ENCODE measurements at regions not wholly inside any gene's neighbourhood (a gene's known extent, or its start where the extent isn't known, plus 50 kb on each side); places are given as distances from the start of the nearest gene placed in this dataset.

DNA sequence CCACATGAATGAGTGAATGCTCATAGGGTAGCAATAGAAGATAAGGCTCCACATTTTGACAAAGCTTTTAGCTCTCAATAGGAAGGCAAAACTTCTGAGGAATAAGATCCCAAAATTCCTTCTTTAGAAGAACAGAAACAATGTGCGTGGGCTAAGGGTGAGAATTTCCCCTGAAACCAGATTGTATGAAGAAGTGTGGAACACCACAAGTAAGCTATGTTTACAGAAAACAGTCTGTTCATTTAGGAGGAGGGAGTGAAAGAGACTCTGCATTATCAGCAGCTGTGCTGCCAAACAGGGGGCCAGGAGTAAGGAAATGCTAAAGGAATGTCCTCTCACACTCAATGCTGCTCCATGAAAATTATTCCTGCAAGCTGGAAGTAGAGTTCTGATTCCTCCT is 851.6 kb downstream of the CENPC start:
- H3K9me3 ChIP-seq (ENCODE audit: insufficient read depth, low read depth, low read length): no peaks in the 10 kb centered on the region
- no peak overlapping the region for H3K27ac ChIP-seq (ENCODE audit: low read depth, low read length)
- no peaks in the 10 kb centered on the region for H3K79me1 ChIP-seq (ENCODE audit: low read length)
- no peak overlapping the region for H2AFZ ChIP-seq (ENCODE audit: insufficient read depth, low read length, poor library complexity)
- no peaks in the 10 kb centered on the region for H3K27me3 ChIP-seq (ENCODE audit: insufficient read depth, low read length)
- WGBS (ENCODE audit: extremely low coverage, insufficient coverage, insufficient read length): no CpG with 5 or more reads among the region's 1 CpG
- no peak overlapping the region for H4K8ac ChIP-seq (ENCODE audit: low read depth, low read length)
- H2BK5ac ChIP-seq (ENCODE audit: low read depth, low read length, poor library complexity): no peak overlapping the region
- H2BK120ac ChIP-seq (ENCODE audit: insufficient read depth, low read length, poor library complexity): no peak overlapping the region
- no peak overlapping the region for H3K4me3 ChIP-seq (ENCODE audit: low read depth, low read length)
- H4K91ac ChIP-seq (ENCODE audit: low read depth, low read length): no peak overlapping the region
- no peak overlapping the region for H3K23ac ChIP-seq (ENCODE audit: low read length)
- H3K4me2 ChIP-seq (ENCODE audit: low read length): no peak overlapping the region
- no peak overlapping the region for H3K9ac ChIP-seq (ENCODE audit: low read length)
- no peaks in the 10 kb centered on the region for H3K79me2 ChIP-seq (ENCODE audit: control insufficient read depth, insufficient read depth, low read length, poor library complexity)
- no peak overlapping the region for H3K14ac ChIP-seq (ENCODE audit: low read length)
- no peak overlapping the region for H3K4ac ChIP-seq (ENCODE audit: low read depth, low read length)
- DNase-seq: no peak
- no peak overlapping the region for H2BK12ac ChIP-seq (ENCODE audit: low read length)
- H3K4me1 ChIP-seq (ENCODE audit: control insufficient read depth in 1 of 2, insufficient read depth in 2 of 2, low read length in 2 of 2): no peaks in the 10 kb centered on the region
- no peak overlapping the region for H4K12ac ChIP-seq (ENCODE audit: low read depth, low read length)
- H3K36me3 ChIP-seq (ENCODE audit: control insufficient read depth in 1 of 2, insufficient read depth in 2 of 2, low read length in 2 of 2): no peaks in the 10 kb centered on the region
- no peak overlapping the region for H2AK5ac ChIP-seq (ENCODE audit: low read length)
- H3K18ac ChIP-seq (ENCODE audit: low read length): no peak overlapping the region

DNA sequence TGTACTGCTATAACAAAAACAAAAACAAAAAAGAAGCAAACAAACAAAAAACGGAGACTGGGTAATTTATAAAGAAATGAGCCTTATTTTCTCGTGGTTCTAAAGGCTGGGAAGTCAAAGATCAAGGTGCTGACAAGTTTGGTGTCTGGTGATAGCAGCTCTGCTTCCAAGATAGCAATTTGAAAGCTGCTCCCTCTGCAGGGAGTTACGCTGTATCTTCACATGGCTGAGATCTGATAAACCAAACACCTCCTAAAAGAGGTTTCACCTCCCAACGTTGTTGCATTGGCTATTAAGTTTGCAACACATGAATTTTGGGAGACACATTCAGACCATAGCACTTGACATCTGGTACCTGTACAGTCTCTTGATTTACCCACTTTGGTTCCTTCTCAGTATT is 854.2 kb downstream of the CENPC start:
- no peak overlapping the region for H3K14ac ChIP-seq (ENCODE audit: low read length)
- H3K18ac ChIP-seq (ENCODE audit: low read length): no peak overlapping the region
- no peak overlapping the region for H3K4ac ChIP-seq (ENCODE audit: low read depth, low read length)
- no peak overlapping the region for H3K9ac ChIP-seq (ENCODE audit: low read length)
- H2BK5ac ChIP-seq (ENCODE audit: low read depth, low read length, poor library complexity): no peak overlapping the region
- H2AK5ac ChIP-seq (ENCODE audit: low read length): no peak overlapping the region
- H3K36me3 ChIP-seq (ENCODE audit: control insufficient read depth in 1 of 2, insufficient read depth in 2 of 2, low read length in 2 of 2): no peaks in the 10 kb centered on the region
- H3K79me1 ChIP-seq (ENCODE audit: low read length): no peaks in the 10 kb centered on the region
- no CpG with 5 or more reads among the region's 4 CpGs for WGBS (ENCODE audit: extremely low coverage, insufficient coverage, insufficient read length)
- H3K27me3 ChIP-seq (ENCODE audit: insufficient read depth, low read length): no peaks in the 10 kb centered on the region
- no peaks in the 10 kb centered on the region for H3K9me3 ChIP-seq (ENCODE audit: insufficient read depth, low read depth, low read length)
- H4K91ac ChIP-seq (ENCODE audit: low read depth, low read length): no peak overlapping the region
- no peak overlapping the region for H2AFZ ChIP-seq (ENCODE audit: insufficient read depth, low read length, poor library complexity)
- no peak for DNase-seq
- H3K4me1 ChIP-seq (ENCODE audit: control insufficient read depth in 1 of 2, insufficient read depth in 2 of 2, low read length in 2 of 2): no peaks in the 10 kb centered on the region
- H4K12ac ChIP-seq (ENCODE audit: low read depth, low read length): no peak overlapping the region
- no peak overlapping the region for H4K8ac ChIP-seq (ENCODE audit: low read depth, low read length)
- no peak overlapping the region for H3K4me3 ChIP-seq (ENCODE audit: low read depth, low read length)
- H2BK12ac ChIP-seq (ENCODE audit: low read length): no peak overlapping the region
- H3K79me2 ChIP-seq (ENCODE audit: control insufficient read depth, insufficient read depth, low read length, poor library complexity): no peaks in the 10 kb centered on the region
- no peak overlapping the region for H3K4me2 ChIP-seq (ENCODE audit: low read length)
- no peak overlapping the region for H3K27ac ChIP-seq (ENCODE audit: low read depth, low read length)
- H2BK120ac ChIP-seq (ENCODE audit: insufficient read depth, low read length, poor library complexity): no peak overlapping the region
- H3K23ac ChIP-seq (ENCODE audit: low read length): no peak overlapping the region

- Histone ChIP-seq H2AK5ac (ENCODE audit: low read length) (no peak overlapping the region), H3K4me2 (ENCODE audit: low read length) (no peak overlapping the region), H3K4me1 (ENCODE audit: control insufficient read depth in 1 of 2, insufficient read depth in 2 of 2, low read length in 2 of 2) (no peaks in the 10 kb centered on the region), H4K12ac (ENCODE audit: low read depth, low read length) (no peak overlapping the region), H3K27ac (ENCODE audit: low read depth, low read length) (no peak overlapping the region), H3K79me1 (ENCODE audit: low read length) (no peaks in the 10 kb centered on the region), H3K9ac (ENCODE audit: low read length) (no peak overlapping the region), H2BK12ac (ENCODE audit: low read length) (no peak overlapping the region), H2BK120ac (ENCODE audit: insufficient read depth, low read length, poor library complexity) (no peak overlapping the region), H2BK5ac (ENCODE audit: low read depth, low read length, poor library complexity) (no peak overlapping the region), H3K23ac (ENCODE audit: low read length) (no peak overlapping the region), H4K91ac (ENCODE audit: low read depth, low read length) (no peak overlapping the region), H3K36me3 (ENCODE audit: control insufficient read depth in 1 of 2, insufficient read depth in 2 of 2, low read length in 2 of 2) (no peaks in the 10 kb centered on the region), H3K4me3 (ENCODE audit: low read depth, low read length) (no peak overlapping the region), H3K27me3 (ENCODE audit: insufficient read depth, low read length) (no peaks in the 10 kb centered on the region), H4K8ac (ENCODE audit: low read depth, low read length) (no peak overlapping the region), H2AFZ (ENCODE audit: insufficient read depth, low read length, poor library complexity) (no peak overlapping the region), H3K4ac (ENCODE audit: low read depth, low read length) (no peak overlapping the region), H3K14ac (ENCODE audit: low read length) (no peak overlapping the region), H3K18ac (ENCODE audit: low read length) (no peak overlapping the region), H3K9me3 (ENCODE audit: insufficient read depth, low read depth, low read length) (no peaks in the 10 kb centered on the region), H3K79me2 (ENCODE audit: control insufficient read depth, insufficient read depth, low read length, poor library complexity) (no peaks in the 10 kb centered on the region)
- no peak for DNase-seq
- WGBS (ENCODE audit: extremely low coverage, insufficient coverage, insufficient read length): no CpG with 5 or more reads among the region's 3 CpGs
These were observed 856.6 kb downstream of the CENPC start for GRCh38 chr4:66688674-66689073.

- H3K79me1 ChIP-seq (ENCODE audit: low read length): no peaks in the 10 kb centered on the region
- no peak overlapping the region for H4K8ac ChIP-seq (ENCODE audit: low read depth, low read length)
- H3K79me2 ChIP-seq (ENCODE audit: control insufficient read depth, insufficient read depth, low read length, poor library complexity): no peaks in the 10 kb centered on the region
- no peak overlapping the region for H2BK12ac ChIP-seq (ENCODE audit: low read length)
- no peak overlapping the region for H3K23ac ChIP-seq (ENCODE audit: low read length)
- no peak overlapping the region for H4K12ac ChIP-seq (ENCODE audit: low read depth, low read length)
- H3K36me3 ChIP-seq (ENCODE audit: control insufficient read depth in 1 of 2, insufficient read depth in 2 of 2, low read length in 2 of 2): no peaks in the 10 kb centered on the region
- H3K27me3 ChIP-seq (ENCODE audit: insufficient read depth, low read length): no peaks in the 10 kb centered on the region
- no peak overlapping the region for H2BK120ac ChIP-seq (ENCODE audit: insufficient read depth, low read length, poor library complexity)
- H3K4me3 ChIP-seq (ENCODE audit: low read depth, low read length): no peak overlapping the region
- H3K4me2 ChIP-seq (ENCODE audit: low read length): no peak overlapping the region
- no peak overlapping the region for H2AK5ac ChIP-seq (ENCODE audit: low read length)
- no peaks in the 10 kb centered on the region for H3K4me1 ChIP-seq (ENCODE audit: control insufficient read depth in 1 of 2, insufficient read depth in 2 of 2, low read length in 2 of 2)
- no peak overlapping the region for H3K9ac ChIP-seq (ENCODE audit: low read length)
- H4K91ac ChIP-seq (ENCODE audit: low read depth, low read length): no peak overlapping the region
- H2BK5ac ChIP-seq (ENCODE audit: low read depth, low read length, poor library complexity): no peak overlapping the region
- H3K27ac ChIP-seq (ENCODE audit: low read depth, low read length): no peak overlapping the region
- no peak overlapping the region for H3K18ac ChIP-seq (ENCODE audit: low read length)
- no peak overlapping the region for H3K14ac ChIP-seq (ENCODE audit: low read length)
- no peak for DNase-seq
- H3K4ac ChIP-seq (ENCODE audit: low read depth, low read length): no peak overlapping the region
- no peaks in the 10 kb centered on the region for H3K9me3 ChIP-seq (ENCODE audit: insufficient read depth, low read depth, low read length)
- no CpG with 5 or more reads among the region's 2 CpGs for WGBS (ENCODE audit: extremely low coverage, insufficient coverage, insufficient read length)
- H2AFZ ChIP-seq (ENCODE audit: insufficient read depth, low read length, poor library complexity): no peak overlapping the region
These were observed 857.8 kb downstream of the CENPC start for GRCh38 chr4:66687459-66687858.

DNA sequence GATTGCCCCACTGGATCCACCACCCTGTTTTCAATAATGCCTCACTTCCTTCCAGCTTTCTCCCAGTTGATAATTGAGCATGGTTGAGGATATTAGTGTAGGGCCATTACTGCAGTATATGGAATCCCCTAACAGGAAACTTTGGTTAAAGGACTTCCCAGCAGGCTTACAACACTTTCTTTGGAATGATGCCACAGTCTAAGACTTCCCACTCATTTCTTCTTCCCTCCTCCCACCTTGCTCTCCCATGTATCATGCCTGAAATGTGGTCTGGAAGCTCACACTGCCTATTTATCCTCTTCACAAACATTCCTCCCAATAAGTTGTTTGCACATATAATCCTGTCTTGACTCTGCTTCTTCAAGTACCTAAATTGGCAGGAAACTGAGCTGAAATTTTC is 863.3 kb downstream of the CENPC start:
- DNase-seq: no peak
- no peak overlapping the region for H3K4me3 ChIP-seq (ENCODE audit: low read depth, low read length)

More for the DNA sequence above, 863.3 kb downstream of the CENPC start:
- no peak overlapping the region for H3K4me2 ChIP-seq (ENCODE audit: low read length)
- H2BK120ac ChIP-seq (ENCODE audit: insufficient read depth, low read length, poor library complexity): no peak overlapping the region
- H4K12ac ChIP-seq (ENCODE audit: low read depth, low read length): no peak overlapping the region
- no peaks in the 10 kb centered on the region for H3K79me2 ChIP-seq (ENCODE audit: control insufficient read depth, insufficient read depth, low read length, poor library complexity)
- no peak overlapping the region for H4K91ac ChIP-seq (ENCODE audit: low read depth, low read length)
- no peaks in the 10 kb centered on the region for H3K4me1 ChIP-seq (ENCODE audit: control insufficient read depth in 1 of 2, insufficient read depth in 2 of 2, low read length in 2 of 2)
- H2BK5ac ChIP-seq (ENCODE audit: low read depth, low read length, poor library complexity): no peak overlapping the region
- no peaks in the 10 kb centered on the region for H3K36me3 ChIP-seq (ENCODE audit: control insufficient read depth in 1 of 2, insufficient read depth in 2 of 2, low read length in 2 of 2)
- H4K8ac ChIP-seq (ENCODE audit: low read depth, low read length): no peak overlapping the region
- no peak overlapping the region for H3K4ac ChIP-seq (ENCODE audit: low read depth, low read length)
- H2AK5ac ChIP-seq (ENCODE audit: low read length): no peak overlapping the region
- H3K79me1 ChIP-seq (ENCODE audit: low read length): no peaks in the 10 kb centered on the region
- H3K9me3 ChIP-seq (ENCODE audit: insufficient read depth, low read depth, low read length): no peaks in the 10 kb centered on the region
- no peak overlapping the region for H3K14ac ChIP-seq (ENCODE audit: low read length)
- no peak overlapping the region for H3K23ac ChIP-seq (ENCODE audit: low read length)
- H3K27ac ChIP-seq (ENCODE audit: low read depth, low read length): no peak overlapping the region
- H3K9ac ChIP-seq (ENCODE audit: low read length): no peak overlapping the region
- no peaks in the 10 kb centered on the region for H3K27me3 ChIP-seq (ENCODE audit: insufficient read depth, low read length)
- no peak overlapping the region for H2BK12ac ChIP-seq (ENCODE audit: low read length)
- H3K18ac ChIP-seq (ENCODE audit: low read length): no peak overlapping the region
- no peak overlapping the region for H2AFZ ChIP-seq (ENCODE audit: insufficient read depth, low read length, poor library complexity)
